ENCODE measurements at regions not wholly inside any gene's neighbourhood (a gene's known extent, or its start where the extent isn't known, plus 50 kb on each side); places are given as distances from the start of the nearest gene placed in this dataset.

DNA sequence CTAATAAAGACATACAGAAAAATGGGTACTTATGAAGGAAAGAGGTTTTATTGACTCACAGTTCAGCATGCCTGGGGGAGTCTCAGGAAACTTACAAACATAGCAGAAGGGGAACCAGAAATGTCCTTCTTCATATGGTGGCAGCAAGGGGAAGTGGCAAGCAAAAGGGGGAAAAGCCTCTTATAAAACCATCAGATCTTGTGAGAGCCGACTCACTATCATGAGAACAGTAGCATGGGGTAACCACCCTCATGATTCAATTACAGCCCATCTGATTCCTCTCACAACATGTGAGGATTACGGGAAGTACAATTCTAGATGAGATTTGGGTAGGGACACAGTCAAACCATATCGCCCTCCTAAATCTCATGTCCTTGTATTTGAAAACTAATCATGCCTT is 1305.4 kb upstream of the SORCS1 start:
- H3K9me3 ChIP-seq, result no peaks in the 10 kb centered on the region
- H3K36me3 ChIP-seq, result no peaks in the 10 kb centered on the region
- H3K4me1 ChIP-seq, result peaks cover 0 to 14% (median 11%) of the 10 kb centered on the region in 4 donors
- no peak for DNase-seq (ENCODE audit: extremely low spot score)
- H3K27me3 ChIP-seq, result peaks cover 0 to 16% (median 0%) of the 10 kb centered on the region in 4 donors
- 64% methylated on average over 3 of the region's 3 CpGs for WGBS
- no peak for TF ChIP-seq POLR2AphosphoS5 (IDR thresholded peaks at IDR 0.05)
- TF ChIP-seq POLR2A (IDR thresholded peaks at IDR 0.05; ENCODE audit: low read depth), result no peak
- no peak for TF ChIP-seq EP300 (IDR thresholded peaks at IDR 0.05)
- TF ChIP-seq, protein P1, sequence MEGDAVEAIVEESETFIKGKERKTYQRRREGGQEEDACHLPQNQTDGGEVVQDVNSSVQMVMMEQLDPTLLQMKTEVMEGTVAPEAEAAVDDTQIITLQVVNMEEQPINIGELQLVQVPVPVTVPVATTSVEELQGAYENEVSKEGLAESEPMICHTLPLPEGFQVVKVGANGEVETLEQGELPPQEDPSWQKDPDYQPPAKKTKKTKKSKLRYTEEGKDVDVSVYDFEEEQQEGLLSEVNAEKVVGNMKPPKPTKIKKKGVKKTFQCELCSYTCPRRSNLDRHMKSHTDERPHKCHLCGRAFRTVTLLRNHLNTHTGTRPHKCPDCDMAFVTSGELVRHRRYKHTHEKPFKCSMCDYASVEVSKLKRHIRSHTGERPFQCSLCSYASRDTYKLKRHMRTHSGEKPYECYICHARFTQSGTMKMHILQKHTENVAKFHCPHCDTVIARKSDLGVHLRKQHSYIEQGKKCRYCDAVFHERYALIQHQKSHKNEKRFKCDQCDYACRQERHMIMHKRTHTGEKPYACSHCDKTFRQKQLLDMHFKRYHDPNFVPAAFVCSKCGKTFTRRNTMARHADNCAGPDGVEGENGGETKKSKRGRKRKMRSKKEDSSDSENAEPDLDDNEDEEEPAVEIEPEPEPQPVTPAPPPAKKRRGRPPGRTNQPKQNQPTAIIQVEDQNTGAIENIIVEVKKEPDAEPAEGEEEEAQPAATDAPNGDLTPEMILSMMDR (IDR thresholded peaks at IDR 0.05), result no peak
- no peak overlapping the region for H3K27ac ChIP-seq (replicated peaks in 1 of 4)
- intact Hi-C loops (cut with DNase I), result no loop called here
- H3K4me3 ChIP-seq, result no peak overlapping the region

DNA sequence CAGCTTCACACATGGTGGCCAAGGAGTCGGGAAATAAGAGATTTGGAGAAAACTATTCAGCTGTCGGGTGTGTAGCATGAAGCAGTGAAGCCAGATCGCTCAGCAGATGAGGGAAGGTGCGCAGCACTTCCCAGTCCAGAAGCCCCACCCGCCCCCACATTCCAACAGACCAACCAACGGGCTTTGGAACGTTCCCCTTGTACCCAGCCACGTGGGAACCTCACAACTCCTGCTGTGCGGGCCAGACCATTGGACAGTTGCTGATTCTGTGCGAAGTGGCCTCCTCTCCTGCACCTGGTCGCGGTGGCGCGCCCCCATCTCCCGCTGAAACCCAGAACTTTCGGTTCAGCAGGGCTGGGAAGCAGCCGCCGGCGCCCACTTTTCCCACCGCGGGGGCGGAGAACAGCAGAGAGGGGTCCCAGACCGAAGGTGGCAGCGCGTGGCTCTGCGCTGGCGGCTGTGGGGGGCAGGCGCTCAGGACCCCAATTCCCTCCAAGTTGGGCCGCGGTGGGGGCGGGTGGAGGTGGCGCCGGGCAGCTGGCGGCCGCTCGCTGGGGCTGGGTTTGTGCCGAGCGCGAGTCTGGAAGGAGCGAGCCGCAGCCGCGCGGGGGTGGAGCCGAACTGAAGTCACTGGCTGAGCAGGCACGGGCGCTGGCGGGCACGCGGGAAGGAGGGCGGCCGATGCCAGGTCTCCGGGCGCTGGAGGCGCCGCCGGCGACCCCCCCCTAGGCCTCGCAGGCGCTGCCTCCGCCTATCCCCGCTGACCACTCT is 1301.5 kb upstream of the SORCS1 start:
- H3K4me3 ChIP-seq, result peak overlapping the region; percentile 60 to 67 (median 62)
- H3K27ac ChIP-seq (replicated peaks in 1 of 4), result no peak overlapping the region
- H3K4me1 ChIP-seq, result peaks cover 0 to 14% (median 11%) of the 10 kb centered on the region in 4 donors
- no peaks in the 10 kb centered on the region for H3K9me3 ChIP-seq
- peaks cover 0 to 16% (median 0%) of the 10 kb centered on the region in 4 donors for H3K27me3 ChIP-seq
- intact Hi-C loops (cut with DNase I), result no loop called here
- no peak for TF ChIP-seq POLR2A (IDR thresholded peaks at IDR 0.05; ENCODE audit: low read depth)
- no peak for TF ChIP-seq POLR2AphosphoS5 (IDR thresholded peaks at IDR 0.05)
- TF ChIP-seq, protein P1 (IDR thresholded peaks at IDR 0.05), result no peak
- TF ChIP-seq EP300 (IDR thresholded peaks at IDR 0.05), result no peak
- DNase-seq (ENCODE audit: extremely low spot score), result no peak
- no peaks in the 10 kb centered on the region for H3K36me3 ChIP-seq
- 11% methylated on average over 18 of the region's 62 CpGs for WGBS

GRCh38 chr10:108462005-108462404 is 1297.5 kb upstream of the SORCS1 start:
- H3K27ac ChIP-seq (replicated peaks in 1 of 4), result no peak overlapping the region
- no peaks in the 10 kb centered on the region for H3K36me3 ChIP-seq
- TF ChIP-seq POLR2AphosphoS5 (IDR thresholded peaks at IDR 0.05) (no peak), EP300 (IDR thresholded peaks at IDR 0.05) (no peak)
- 85% methylated on average over 2 of the region's 2 CpGs for WGBS
- intact Hi-C loops (cut with DNase I), result no loop called here
- DNase-seq (ENCODE audit: extremely low spot score), result no peak
- H3K27me3 ChIP-seq, result peaks cover 0 to 10% (median 0%) of the 10 kb centered on the region in 4 donors
- H3K4me1 ChIP-seq, result peaks cover 0 to 14% (median 11%) of the 10 kb centered on the region in 4 donors
- no peak overlapping the region for H3K4me3 ChIP-seq
- H3K9me3 ChIP-seq, result no peaks in the 10 kb centered on the region

DNA sequence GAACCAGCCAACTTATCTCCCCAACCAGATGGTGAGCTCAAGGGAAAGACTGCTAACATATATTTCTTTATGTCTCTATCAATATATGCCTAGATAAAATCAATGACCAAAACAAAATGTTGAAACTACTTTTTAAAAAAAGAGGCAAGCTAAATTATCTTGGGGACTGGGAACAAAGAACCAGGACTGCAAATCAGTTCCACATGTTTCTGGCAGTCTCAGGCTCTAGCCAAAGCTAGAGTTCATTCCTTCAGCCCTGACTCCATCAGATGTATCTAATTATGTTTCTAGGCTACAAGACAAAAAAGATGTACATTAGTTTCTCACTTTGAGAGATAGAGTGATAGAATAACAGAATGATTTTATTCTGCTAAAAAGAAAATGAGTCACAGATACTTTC is 1290.3 kb upstream of the SORCS1 start:
- DNase-seq (ENCODE audit: extremely low spot score), result no peak
- no peak overlapping the region for H3K4me3 ChIP-seq
- H3K27ac ChIP-seq (replicated peaks in 1 of 4), result no peak overlapping the region
- H3K36me3 ChIP-seq, result no peaks in the 10 kb centered on the region
- no peak for TF ChIP-seq POLR2AphosphoS5 (IDR thresholded peaks at IDR 0.05)
- TF ChIP-seq, protein P1 (IDR thresholded peaks at IDR 0.05), result no peak
- TF ChIP-seq POLR2A (IDR thresholded peaks at IDR 0.05; ENCODE audit: low read depth), result no peak
- no peak for TF ChIP-seq EP300 (IDR thresholded peaks at IDR 0.05)
- no peaks in the 10 kb centered on the region for H3K4me1 ChIP-seq
- H3K9me3 ChIP-seq, result no peaks in the 10 kb centered on the region
- intact Hi-C loops (cut with DNase I), result no loop called here
- H3K27me3 ChIP-seq, result no peaks in the 10 kb centered on the region

DNA sequence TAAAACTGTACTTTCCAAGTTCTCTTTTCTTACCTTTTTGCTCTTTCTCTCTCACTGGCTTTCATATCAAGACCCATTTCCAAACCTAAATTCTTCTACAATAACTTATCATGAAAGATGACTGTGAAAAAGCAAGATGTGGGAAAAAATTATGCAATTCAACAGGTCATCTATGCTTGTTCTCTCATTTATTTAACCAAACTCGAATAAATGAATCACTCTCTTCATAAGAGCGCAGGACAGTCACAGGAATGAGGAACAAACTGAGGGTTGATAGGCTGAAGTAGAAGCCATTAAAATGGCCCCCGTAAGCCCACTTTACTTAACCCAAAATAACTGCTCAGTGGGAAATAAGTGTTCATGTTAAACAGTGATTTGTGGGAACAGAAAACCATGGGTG is 1289.7 kb upstream of the SORCS1 start:
- H3K27ac ChIP-seq (replicated peaks in 1 of 4), result no peak overlapping the region
- no peaks in the 10 kb centered on the region for H3K36me3 ChIP-seq
- intact Hi-C loops (cut with DNase I), result no loop called here
- H3K4me1 ChIP-seq, result no peaks in the 10 kb centered on the region
- no peak for TF ChIP-seq EP300 (IDR thresholded peaks at IDR 0.05)
- no peak for TF ChIP-seq POLR2A (IDR thresholded peaks at IDR 0.05; ENCODE audit: low read depth)
- TF ChIP-seq POLR2AphosphoS5 (IDR thresholded peaks at IDR 0.05), result no peak
- TF ChIP-seq, protein P1 (IDR thresholded peaks at IDR 0.05), result no peak
- H3K4me3 ChIP-seq, result no peak overlapping the region
- H3K27me3 ChIP-seq, result no peaks in the 10 kb centered on the region
- no peak for DNase-seq (ENCODE audit: extremely low spot score)
- no peaks in the 10 kb centered on the region for H3K9me3 ChIP-seq
- 80% methylated on average over 3 of the region's 3 CpGs for WGBS
